WTC11 (cell line): ENCODE measurements at regions not wholly inside any gene's neighbourhood (a gene's known extent, or its start where the extent isn't known, plus 50 kb on each side); places are given as distances from the start of the nearest gene placed in this dataset.

ENCODE experiments used
- ATAC-seq: fragments of 200-7000 bp; cut with Tn5 transposase; 2 replicates; pipeline ENCODE4 v1.10.0; 2021; ENCODE audit warnings: mild to moderate bottlenecking, moderate library complexity
- CTCF ChIA-PET: fragments of 300-600 bp; sonication (Branson Sonifier 250); formaldehyde crosslinking; loops from one replicate; lab custom pipeline; 2021; ENCODE audit warnings: antibody characterized with exemption; lab: Charles Lee
- POLR2A ChIA-PET: fragments of 350-600 bp; sonication (Branson Sonifier 250); formaldehyde crosslinking; loops from one replicate; lab custom pipeline; 2021; ENCODE audit warnings: antibody characterized with exemption; lab: Charles Lee
- DNase-seq: peaks from one replicate; pipeline ENCODE4 v3.0.0; 2021; ENCODE audit warnings: low spot score
- H3K27ac Mint-ChIP-seq: 2 replicates; pipeline ENCODE4 v1.8.0; 2021; ENCODE audit warnings: mixed read lengths
- H3K27me3 Mint-ChIP-seq: 2 replicates; pipeline ENCODE4 v1.8.0; 2021; ENCODE audit warnings: low read depth, mild to moderate bottlenecking, moderate library complexity, mixed read lengths
- H3K36me3 Mint-ChIP-seq: 2 replicates; pipeline ENCODE4 v1.8.0; 2021; ENCODE audit warnings: mixed read lengths
- H3K4me1 Mint-ChIP-seq: 2 replicates; pipeline ENCODE4 v1.8.0; 2022; ENCODE audit warnings: mixed read lengths
- H3K4me3 Mint-ChIP-seq: 2 replicates; pipeline ENCODE4 v1.8.0; 2021; ENCODE audit warnings: mild to moderate bottlenecking, moderate library complexity, mixed read lengths
- H3K9me3 Mint-ChIP-seq: 2 replicates; pipeline ENCODE4 v1.8.0; 2021; ENCODE audit warnings: mixed read lengths
- CBFB ChIP-seq: sonication (generic); formaldehyde crosslinking; IDR thresholded peaks from 2 replicates; pipeline ENCODE4 v1.8.1; 2022; ENCODE audit warnings: mild to moderate bottlenecking, low read depth, missing genetic modification reagents
- CREB1 ChIP-seq: sonication (generic); formaldehyde crosslinking; IDR thresholded peaks from 2 replicates; pipeline ENCODE4 v1.8.0; 2023; ENCODE audit warnings: mild to moderate bottlenecking, missing genetic modification reagents
- EMX1 ChIP-seq: fragments of 250-450 bp; sonication (Bioruptor Pico); IDR thresholded peaks from 2 replicates; pipeline ENCODE4 v1.8.0; 2021; ENCODE audit warnings: mild to moderate bottlenecking
- ETV6 ChIP-seq: sonication (generic); formaldehyde crosslinking; IDR thresholded peaks from 2 replicates; pipeline ENCODE4 v1.8.1; 2022; ENCODE audit warnings: mild to moderate bottlenecking, missing genetic modification reagents
- FOXJ3 ChIP-seq: sonication (generic); formaldehyde crosslinking; IDR thresholded peaks from 2 replicates; pipeline ENCODE4 v1.9.0; 2021; ENCODE audit warnings: missing genetic modification reagents, mild to moderate bottlenecking, borderline replicate concordance
- KAT7 ChIP-seq: sonication (generic); formaldehyde crosslinking; IDR thresholded peaks from 2 replicates; pipeline ENCODE4 v1.8.1; 2023; ENCODE audit warnings: missing genetic modification reagents, mild to moderate bottlenecking, borderline replicate concordance
- MXD4 ChIP-seq: fragments of 250-450 bp; sonication (Bioruptor Pico); IDR thresholded peaks from 2 replicates; pipeline ENCODE4 v1.8.0; 2021; ENCODE audit warnings: mild to moderate bottlenecking, moderate library complexity, borderline replicate concordance
- MYBL2 ChIP-seq: sonication (generic); formaldehyde crosslinking; IDR thresholded peaks from 2 replicates; pipeline ENCODE4 v1.8.1; 2023; ENCODE audit warnings: mild to moderate bottlenecking, moderate library complexity, missing genetic modification reagents
- NR1H2 ChIP-seq: sonication (generic); formaldehyde crosslinking; IDR thresholded peaks from 2 replicates; pipeline ENCODE4 v1.9.0; 2021; ENCODE audit warnings: mild to moderate bottlenecking, moderate library complexity, missing genetic modification reagents
- NR3C1 ChIP-seq: sonication (generic); formaldehyde crosslinking; conservative IDR thresholded peaks from 2 replicates; pipeline ENCODE4 v1.8.1; 2023; ENCODE audit warnings: low read depth, mild to moderate bottlenecking, missing genetic modification reagents
- PRRX2 ChIP-seq: fragments of 250-450 bp; sonication (Bioruptor Pico); IDR thresholded peaks from 2 replicates; pipeline ENCODE4 v1.8.0; 2021; ENCODE audit warnings: mild to moderate bottlenecking
- ZBTB21 ChIP-seq: sonication (generic); formaldehyde crosslinking; IDR thresholded peaks from 2 replicates; pipeline ENCODE4 v1.8.1; 2023; ENCODE audit warnings: mild to moderate bottlenecking, missing genetic modification reagents, borderline replicate concordance
- ZNF232 ChIP-seq: sonication (generic); formaldehyde crosslinking; IDR thresholded peaks from 2 replicates; pipeline ENCODE4 v1.8.0; 2022; ENCODE audit warnings: mild to moderate bottlenecking, missing genetic modification reagents
- ZNF263 ChIP-seq: sonication (generic); formaldehyde crosslinking; IDR thresholded peaks from 2 replicates; pipeline ENCODE4 v1.8.1; 2022; ENCODE audit warnings: low read depth, mild to moderate bottlenecking, moderate library complexity, missing genetic modification reagents
- ZNF317 ChIP-seq: sonication (generic); formaldehyde crosslinking; IDR thresholded peaks from 2 replicates; pipeline ENCODE4 v1.8.1; 2023; ENCODE audit warnings: low read depth, mild to moderate bottlenecking, moderate library complexity, missing genetic modification reagents, borderline replicate concordance
- ZNF423 ChIP-seq: fragments of 250-450 bp; sonication (Bioruptor Pico); IDR thresholded peaks from 2 replicates; pipeline ENCODE4 v2.1.2; 2022; ENCODE audit warnings: mild to moderate bottlenecking, moderate library complexity
- TF ChIP-seq, protein P1 (sequence below): sonication (generic); formaldehyde crosslinking; IDR thresholded peaks from 2 replicates; pipeline ENCODE4 v1.8.1; 2023; ENCODE audit warnings: mild to moderate bottlenecking, missing genetic modification reagents
- TF ChIP-seq, protein P2 (sequence below): fragments of 250-450 bp; sonication (Bioruptor Pico); IDR thresholded peaks from 2 replicates; pipeline ENCODE4 v1.8.0; 2021; ENCODE audit warnings: mild to moderate bottlenecking
- TF ChIP-seq, protein P3 (sequence below): sonication (generic); formaldehyde crosslinking; IDR thresholded peaks from 2 replicates; pipeline ENCODE4 v1.8.0; 2022; ENCODE audit warnings: mild to moderate bottlenecking, missing genetic modification reagents
- TF ChIP-seq, protein P4 (sequence below): sonication (generic); formaldehyde crosslinking; IDR thresholded peaks from 2 replicates; pipeline ENCODE4 v1.8.0; 2022; ENCODE audit warnings: mild to moderate bottlenecking, missing genetic modification reagents
- TF ChIP-seq, protein P5 (sequence below): sonication (generic); formaldehyde crosslinking; IDR thresholded peaks from 2 replicates; pipeline ENCODE4 v1.8.0; 2022; ENCODE audit warnings: mild to moderate bottlenecking, missing genetic modification reagents
- TF ChIP-seq, protein P6 (sequence below): fragments of 200-600 bp; IDR thresholded peaks from 2 replicates; pipeline ENCODE4 v1.8.0; 2022; ENCODE audit warnings: antibody characterized with exemption
- TF ChIP-seq, protein P7 (sequence below): fragments of 250-450 bp; sonication (Bioruptor Pico); IDR thresholded peaks from 2 replicates; pipeline ENCODE4 v1.9.0; 2021; ENCODE audit warnings: mild to moderate bottlenecking
- TF ChIP-seq, protein P8 (sequence below): sonication (generic); formaldehyde crosslinking; IDR thresholded peaks from 2 replicates; pipeline ENCODE4 v1.8.1; 2022; ENCODE audit warnings: missing genetic modification reagents, borderline replicate concordance
- TF ChIP-seq, protein P9 (sequence below): sonication (generic); formaldehyde crosslinking; conservative IDR thresholded peaks from 2 replicates; pipeline ENCODE4 v1.8.1; 2023; ENCODE audit warnings: mild to moderate bottlenecking, low read depth, missing genetic modification reagents, moderate library complexity

DNA sequence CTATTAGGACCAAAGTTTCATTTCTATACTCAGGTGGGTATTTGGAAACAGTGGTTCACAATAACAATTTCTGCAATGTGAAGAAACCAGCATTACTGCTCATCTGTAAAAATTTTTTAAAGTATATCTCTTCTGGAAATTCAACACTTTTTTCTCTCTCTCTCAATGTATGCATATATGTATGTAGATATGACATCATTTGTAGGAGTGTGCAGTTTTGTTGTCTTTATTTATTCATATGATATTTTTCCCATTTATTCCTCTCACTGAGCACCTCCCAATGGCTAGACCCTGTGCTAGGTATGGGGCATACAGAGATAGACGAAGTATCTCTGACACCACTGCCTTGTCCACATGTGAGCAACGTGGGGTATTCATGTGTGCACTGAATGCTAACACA is 58.3 kb downstream of the RDH14 start:
- DNase-seq (no peak), ATAC-seq (no peak)
- CTCF ChIA-PET, result no interaction called here
- TF ChIP-seq ETV6 (CRISPR knock-in tag) (no peak), CBFB (no peak), EMX1 (no peak), CREB1 (no peak), KAT7 (CRISPR knock-in tag) (no peak), ZBTB21 (no peak), MYBL2 (CRISPR knock-in tag) (no peak), MXD4 (no peak), NR1H2 (CRISPR knock-in tag) (no peak), PRRX2 (no peak), ZNF232 (no peak)
- TF ChIP-seq, protein P1, sequence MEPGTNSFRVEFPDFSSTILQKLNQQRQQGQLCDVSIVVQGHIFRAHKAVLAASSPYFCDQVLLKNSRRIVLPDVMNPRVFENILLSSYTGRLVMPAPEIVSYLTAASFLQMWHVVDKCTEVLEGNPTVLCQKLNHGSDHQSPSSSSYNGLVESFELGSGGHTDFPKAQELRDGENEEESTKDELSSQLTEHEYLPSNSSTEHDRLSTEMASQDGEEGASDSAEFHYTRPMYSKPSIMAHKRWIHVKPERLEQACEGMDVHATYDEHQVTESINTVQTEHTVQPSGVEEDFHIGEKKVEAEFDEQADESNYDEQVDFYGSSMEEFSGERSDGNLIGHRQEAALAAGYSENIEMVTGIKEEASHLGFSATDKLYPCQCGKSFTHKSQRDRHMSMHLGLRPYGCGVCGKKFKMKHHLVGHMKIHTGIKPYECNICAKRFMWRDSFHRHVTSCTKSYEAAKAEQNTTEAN (CRISPR knock-in tag), result no peak
- TF ChIP-seq, protein P2, sequence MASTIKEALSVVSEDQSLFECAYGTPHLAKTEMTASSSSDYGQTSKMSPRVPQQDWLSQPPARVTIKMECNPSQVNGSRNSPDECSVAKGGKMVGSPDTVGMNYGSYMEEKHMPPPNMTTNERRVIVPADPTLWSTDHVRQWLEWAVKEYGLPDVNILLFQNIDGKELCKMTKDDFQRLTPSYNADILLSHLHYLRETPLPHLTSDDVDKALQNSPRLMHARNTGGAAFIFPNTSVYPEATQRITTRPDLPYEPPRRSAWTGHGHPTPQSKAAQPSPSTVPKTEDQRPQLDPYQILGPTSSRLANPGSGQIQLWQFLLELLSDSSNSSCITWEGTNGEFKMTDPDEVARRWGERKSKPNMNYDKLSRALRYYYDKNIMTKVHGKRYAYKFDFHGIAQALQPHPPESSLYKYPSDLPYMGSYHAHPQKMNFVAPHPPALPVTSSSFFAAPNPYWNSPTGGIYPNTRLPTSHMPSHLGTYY (CRISPR knock-in tag), result no peak
- TF ChIP-seq, protein P3, sequence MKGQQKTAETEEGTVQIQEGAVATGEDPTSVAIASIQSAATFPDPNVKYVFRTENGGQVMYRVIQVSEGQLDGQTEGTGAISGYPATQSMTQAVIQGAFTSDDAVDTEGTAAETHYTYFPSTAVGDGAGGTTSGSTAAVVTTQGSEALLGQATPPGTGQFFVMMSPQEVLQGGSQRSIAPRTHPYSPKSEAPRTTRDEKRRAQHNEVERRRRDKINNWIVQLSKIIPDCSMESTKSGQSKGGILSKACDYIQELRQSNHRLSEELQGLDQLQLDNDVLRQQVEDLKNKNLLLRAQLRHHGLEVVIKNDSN (CRISPR knock-in tag), result no peak
- TF ChIP-seq, protein P4, sequence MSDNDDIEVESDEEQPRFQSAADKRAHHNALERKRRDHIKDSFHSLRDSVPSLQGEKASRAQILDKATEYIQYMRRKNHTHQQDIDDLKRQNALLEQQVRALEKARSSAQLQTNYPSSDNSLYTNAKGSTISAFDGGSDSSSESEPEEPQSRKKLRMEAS (CRISPR knock-in tag), result no peak
- TF ChIP-seq, protein P5, sequence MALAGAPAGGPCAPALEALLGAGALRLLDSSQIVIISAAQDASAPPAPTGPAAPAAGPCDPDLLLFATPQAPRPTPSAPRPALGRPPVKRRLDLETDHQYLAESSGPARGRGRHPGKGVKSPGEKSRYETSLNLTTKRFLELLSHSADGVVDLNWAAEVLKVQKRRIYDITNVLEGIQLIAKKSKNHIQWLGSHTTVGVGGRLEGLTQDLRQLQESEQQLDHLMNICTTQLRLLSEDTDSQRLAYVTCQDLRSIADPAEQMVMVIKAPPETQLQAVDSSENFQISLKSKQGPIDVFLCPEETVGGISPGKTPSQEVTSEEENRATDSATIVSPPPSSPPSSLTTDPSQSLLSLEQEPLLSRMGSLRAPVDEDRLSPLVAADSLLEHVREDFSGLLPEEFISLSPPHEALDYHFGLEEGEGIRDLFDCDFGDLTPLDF (CRISPR knock-in tag), result no peak
- TF ChIP-seq, protein P6, sequence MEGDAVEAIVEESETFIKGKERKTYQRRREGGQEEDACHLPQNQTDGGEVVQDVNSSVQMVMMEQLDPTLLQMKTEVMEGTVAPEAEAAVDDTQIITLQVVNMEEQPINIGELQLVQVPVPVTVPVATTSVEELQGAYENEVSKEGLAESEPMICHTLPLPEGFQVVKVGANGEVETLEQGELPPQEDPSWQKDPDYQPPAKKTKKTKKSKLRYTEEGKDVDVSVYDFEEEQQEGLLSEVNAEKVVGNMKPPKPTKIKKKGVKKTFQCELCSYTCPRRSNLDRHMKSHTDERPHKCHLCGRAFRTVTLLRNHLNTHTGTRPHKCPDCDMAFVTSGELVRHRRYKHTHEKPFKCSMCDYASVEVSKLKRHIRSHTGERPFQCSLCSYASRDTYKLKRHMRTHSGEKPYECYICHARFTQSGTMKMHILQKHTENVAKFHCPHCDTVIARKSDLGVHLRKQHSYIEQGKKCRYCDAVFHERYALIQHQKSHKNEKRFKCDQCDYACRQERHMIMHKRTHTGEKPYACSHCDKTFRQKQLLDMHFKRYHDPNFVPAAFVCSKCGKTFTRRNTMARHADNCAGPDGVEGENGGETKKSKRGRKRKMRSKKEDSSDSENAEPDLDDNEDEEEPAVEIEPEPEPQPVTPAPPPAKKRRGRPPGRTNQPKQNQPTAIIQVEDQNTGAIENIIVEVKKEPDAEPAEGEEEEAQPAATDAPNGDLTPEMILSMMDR, result no peak
- Mint-ChIP-seq H3K27me3 (no peaks in the 10 kb centered on the region), H3K4me3 (no peak overlapping the region), H3K4me1 (no peaks in the 10 kb centered on the region), H3K36me3 (no peaks in the 10 kb centered on the region), H3K27ac (no peak overlapping the region), H3K9me3 (no peaks in the 10 kb centered on the region)
- POLR2A ChIA-PET, result no interaction called here

DNA sequence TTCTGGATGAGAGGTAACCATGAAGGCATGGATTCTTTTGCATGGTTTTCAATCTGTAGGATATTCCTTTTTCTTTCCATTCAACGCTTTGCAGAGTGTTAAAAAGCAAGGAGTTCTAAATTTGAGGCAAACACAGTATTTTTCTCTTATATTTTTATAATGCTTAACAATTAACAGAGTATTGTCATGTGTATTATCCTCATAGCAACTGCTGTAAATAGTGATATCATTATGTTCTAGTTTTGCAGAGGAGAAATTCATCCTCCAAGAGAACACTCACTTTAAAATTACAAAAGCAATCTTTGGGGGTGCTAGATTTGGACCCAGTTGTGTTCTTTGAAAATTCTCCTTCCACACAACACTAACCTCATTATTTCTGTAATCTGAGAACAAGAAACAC is 58.7 kb downstream of the RDH14 start:
- DNase-seq (no peak), ATAC-seq (no peak)
- TF ChIP-seq MYBL2 (CRISPR knock-in tag) (no peak), ZNF263 (CRISPR knock-in tag) (no peak), NR3C1 (CRISPR knock-in tag) (no peak), ZNF423 (CRISPR knock-in tag) (no peak), FOXJ3 (CRISPR knock-in tag) (no peak), ZNF317 (CRISPR knock-in tag) (no peak)
- TF ChIP-seq, protein P7, sequence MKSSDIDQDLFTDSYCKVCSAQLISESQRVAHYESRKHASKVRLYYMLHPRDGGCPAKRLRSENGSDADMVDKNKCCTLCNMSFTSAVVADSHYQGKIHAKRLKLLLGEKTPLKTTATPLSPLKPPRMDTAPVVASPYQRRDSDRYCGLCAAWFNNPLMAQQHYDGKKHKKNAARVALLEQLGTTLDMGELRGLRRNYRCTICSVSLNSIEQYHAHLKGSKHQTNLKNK (CRISPR knock-in tag), result no peak
- TF ChIP-seq, protein P8, sequence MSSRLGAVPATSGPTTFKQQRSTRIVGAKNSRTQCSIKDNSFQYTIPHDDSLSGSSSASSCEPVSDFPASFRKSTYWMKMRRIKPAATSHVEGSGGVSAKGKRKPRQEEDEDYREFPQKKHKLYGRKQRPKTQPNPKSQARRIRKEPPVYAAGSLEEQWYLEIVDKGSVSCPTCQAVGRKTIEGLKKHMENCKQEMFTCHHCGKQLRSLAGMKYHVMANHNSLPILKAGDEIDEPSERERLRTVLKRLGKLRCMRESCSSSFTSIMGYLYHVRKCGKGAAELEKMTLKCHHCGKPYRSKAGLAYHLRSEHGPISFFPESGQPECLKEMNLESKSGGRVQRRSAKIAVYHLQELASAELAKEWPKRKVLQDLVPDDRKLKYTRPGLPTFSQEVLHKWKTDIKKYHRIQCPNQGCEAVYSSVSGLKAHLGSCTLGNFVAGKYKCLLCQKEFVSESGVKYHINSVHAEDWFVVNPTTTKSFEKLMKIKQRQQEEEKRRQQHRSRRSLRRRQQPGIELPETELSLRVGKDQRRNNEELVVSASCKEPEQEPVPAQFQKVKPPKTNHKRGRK (CRISPR knock-in tag), result no peak
- TF ChIP-seq, protein P9, sequence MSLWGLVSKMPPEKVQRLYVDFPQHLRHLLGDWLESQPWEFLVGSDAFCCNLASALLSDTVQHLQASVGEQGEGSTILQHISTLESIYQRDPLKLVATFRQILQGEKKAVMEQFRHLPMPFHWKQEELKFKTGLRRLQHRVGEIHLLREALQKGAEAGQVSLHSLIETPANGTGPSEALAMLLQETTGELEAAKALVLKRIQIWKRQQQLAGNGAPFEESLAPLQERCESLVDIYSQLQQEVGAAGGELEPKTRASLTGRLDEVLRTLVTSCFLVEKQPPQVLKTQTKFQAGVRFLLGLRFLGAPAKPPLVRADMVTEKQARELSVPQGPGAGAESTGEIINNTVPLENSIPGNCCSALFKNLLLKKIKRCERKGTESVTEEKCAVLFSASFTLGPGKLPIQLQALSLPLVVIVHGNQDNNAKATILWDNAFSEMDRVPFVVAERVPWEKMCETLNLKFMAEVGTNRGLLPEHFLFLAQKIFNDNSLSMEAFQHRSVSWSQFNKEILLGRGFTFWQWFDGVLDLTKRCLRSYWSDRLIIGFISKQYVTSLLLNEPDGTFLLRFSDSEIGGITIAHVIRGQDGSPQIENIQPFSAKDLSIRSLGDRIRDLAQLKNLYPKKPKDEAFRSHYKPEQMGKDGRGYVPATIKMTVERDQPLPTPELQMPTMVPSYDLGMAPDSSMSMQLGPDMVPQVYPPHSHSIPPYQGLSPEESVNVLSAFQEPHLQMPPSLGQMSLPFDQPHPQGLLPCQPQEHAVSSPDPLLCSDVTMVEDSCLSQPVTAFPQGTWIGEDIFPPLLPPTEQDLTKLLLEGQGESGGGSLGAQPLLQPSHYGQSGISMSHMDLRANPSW (CRISPR knock-in tag), result no peak
- no peaks in the 10 kb centered on the region for H3K27me3 Mint-ChIP-seq
- ChIA-PET POLR2A (no interaction called here), CTCF (no interaction called here)
- H3K9me3 Mint-ChIP-seq, result no peaks in the 10 kb centered on the region
- no peak overlapping the region for H3K4me3 Mint-ChIP-seq
- no peaks in the 10 kb centered on the region for H3K36me3 Mint-ChIP-seq
- no peak overlapping the region for H3K27ac Mint-ChIP-seq
- peaks cover 1% of the 10 kb centered on the region; the same call in 1 of the 2 replicates for H3K4me1 Mint-ChIP-seq
